HEK293 (cell line): ENCODE measurements at regions not wholly inside any gene's neighbourhood (a gene's known extent, or its start where the extent isn't known, plus 50 kb on each side); places are given as distances from the start of the nearest gene placed in this dataset.

ENCODE experiments used
- CTCF ChIA-PET: fragments of 350-600 bp; formaldehyde crosslinking; extraction: SDS; loops from one replicate; lab custom pipeline; 2021; ENCODE audit warnings: antibody characterized with exemption; lab: Yijun Ruan, JAX
- POLR2A ChIA-PET: fragments of 300-600 bp; formaldehyde crosslinking; extraction: SDS; loops from one replicate; lab custom pipeline; 2020; ENCODE audit warnings: antibody characterized with exemption, inconsistent platforms; lab: Yijun Ruan, JAX
- H3K27ac ChIP-seq: fragments of 200-500 bp; sonication (Bioruptor generic); 2 replicates; pipeline ENCODE4 v1.5.1; 2014; ENCODE audit warnings: low read depth, low read length, control low read depth, inconsistent platforms; ENCODE audit errors: extremely low read depth
- H3K36me3 ChIP-seq, 2 experiments: fragments of 200-500 bp in 1 of 2; sonication (Bioruptor generic) in 1 of 2; 1 replicate in 1 of 2; 2 replicates in 1 of 2; pipeline ENCODE4 v1.5.1; 2014 to 2017; ENCODE audit warnings: inconsistent platforms in 2 of 2, low read length in 2 of 2; ENCODE audit not compliant: control insufficient read depth in 2 of 2, insufficient read depth in 1 of 2
- H3K4me1 ChIP-seq: fragments of 200-500 bp; sonication (Bioruptor generic); 2 replicates; pipeline ENCODE4 v1.5.1; 2014; ENCODE audit warnings: mild to moderate bottlenecking, low read length, inconsistent platforms; ENCODE audit not compliant: control insufficient read depth, insufficient read depth
- H3K4me3 ChIP-seq: 2 replicates; pipeline ENCODE4 v1.5.1; 2011; ENCODE audit warnings: low read depth, mild to moderate bottlenecking, control low read depth, low read length, moderate library complexity
- H3K9me3 ChIP-seq: fragments of 200-500 bp; sonication (Bioruptor generic); 2 replicates; pipeline ENCODE4 v1.5.1; 2014; ENCODE audit warnings: low read depth, low read length, inconsistent platforms; ENCODE audit not compliant: control insufficient read depth, insufficient read depth
- HOXC10 ChIP-seq: sonication (generic); formaldehyde crosslinking; IDR thresholded peaks from 2 replicates; pipeline ENCODE4 v1.8.1; 2023; ENCODE audit warnings: mild to moderate bottlenecking, missing genetic modification reagents
- SCRT1 ChIP-seq: fragments of 450-650 bp; formaldehyde crosslinking; IDR thresholded peaks from 2 replicates; pipeline ENCODE4 v1.5.1; 2016; ENCODE audit warnings: missing biosample characterization, missing genetic modification characterization, borderline replicate concordance
- TCF7L2 ChIP-seq: IDR thresholded peaks from 2 replicates; pipeline ENCODE4 v1.6.1; 2011; ENCODE audit warnings: low read depth, mild to moderate bottlenecking, inconsistent platforms, low read length, moderate library complexity, borderline replicate concordance
- ZBTB11 ChIP-seq: fragments of 450-650 bp; formaldehyde crosslinking; conservative IDR thresholded peaks from 2 replicates; pipeline ENCODE4 v1.5.1; 2016; ENCODE audit warnings: low read depth, missing biosample characterization, missing genetic modification characterization
- ZBTB7A ChIP-seq: fragments of 450-650 bp; formaldehyde crosslinking; IDR thresholded peaks from 2 replicates; pipeline ENCODE4 v1.5.1; 2016; ENCODE audit warnings: low read depth, missing biosample characterization, missing genetic modification characterization
- ZNF138 ChIP-seq: fragments of 450-650 bp; formaldehyde crosslinking; IDR thresholded peaks from 2 replicates; pipeline ENCODE4 v1.5.1; 2016; ENCODE audit warnings: missing biosample characterization, missing genetic modification characterization, borderline replicate concordance
- ZNF157 ChIP-seq: fragments of 450-650 bp; formaldehyde crosslinking; IDR thresholded peaks from 2 replicates; pipeline ENCODE4 v1.5.1; 2016; ENCODE audit warnings: missing biosample characterization, missing genetic modification characterization
- ZNF202 ChIP-seq: fragments of 450-650 bp; formaldehyde crosslinking; IDR thresholded peaks from 2 replicates; pipeline ENCODE4 v1.5.1; 2016; ENCODE audit warnings: missing biosample characterization, missing genetic modification characterization, borderline replicate concordance
- ZNF324 ChIP-seq: fragments of 450-650 bp; formaldehyde crosslinking; IDR thresholded peaks from 2 replicates; pipeline ENCODE4 v1.5.1; 2016; ENCODE audit warnings: missing biosample characterization, missing genetic modification characterization
- ZNF362 ChIP-seq: fragments of 450-650 bp; formaldehyde crosslinking; IDR thresholded peaks from 2 replicates; pipeline ENCODE4 v1.5.1; 2016; ENCODE audit warnings: missing biosample characterization, missing genetic modification characterization
- ZNF433 ChIP-seq: fragments of 450-650 bp; formaldehyde crosslinking; IDR thresholded peaks from 2 replicates; pipeline ENCODE4 v1.5.1; 2016; ENCODE audit warnings: missing biosample characterization, missing genetic modification characterization, low read depth
- ZNF600 ChIP-seq: fragments of 450-650 bp; formaldehyde crosslinking; IDR thresholded peaks from 2 replicates; pipeline ENCODE4 v1.5.1; 2016; ENCODE audit warnings: missing biosample characterization, missing genetic modification characterization
- ZNF610 ChIP-seq: fragments of 450-650 bp; formaldehyde crosslinking; IDR thresholded peaks from 2 replicates; pipeline ENCODE4 v1.5.1; 2016; ENCODE audit warnings: missing biosample characterization, missing genetic modification characterization, borderline replicate concordance
- ZNF76 ChIP-seq: fragments of 450-650 bp; formaldehyde crosslinking; IDR thresholded peaks from 2 replicates; pipeline ENCODE4; 2016; ENCODE audit warnings: low read depth, missing biosample characterization, missing genetic modification characterization, borderline replicate concordance
- ZNF777 ChIP-seq: fragments of 450-650 bp; formaldehyde crosslinking; IDR thresholded peaks from 2 replicates; pipeline ENCODE4 v1.5.1; 2017; ENCODE audit warnings: missing biosample characterization, missing genetic modification characterization, borderline replicate concordance
- ZNF792 ChIP-seq: fragments of 450-650 bp; formaldehyde crosslinking; IDR thresholded peaks from 2 replicates; pipeline ENCODE4 v1.5.1; 2016; ENCODE audit warnings: missing biosample characterization, missing genetic modification characterization
- ZSCAN16 ChIP-seq: fragments of 450-650 bp; formaldehyde crosslinking; IDR thresholded peaks from 2 replicates; pipeline ENCODE4 v1.5.1; 2016; ENCODE audit warnings: missing biosample characterization, missing genetic modification characterization
- ZSCAN30 ChIP-seq: fragments of 450-650 bp; IDR thresholded peaks from 2 replicates; pipeline ENCODE4 v1.5.1; 2018; ENCODE audit warnings: missing biosample characterization, mild to moderate bottlenecking, missing genetic modification characterization, moderate library complexity
- ZXDB ChIP-seq: fragments of 450-650 bp; formaldehyde crosslinking; IDR thresholded peaks from 2 replicates; pipeline ENCODE4 v1.5.1; 2016; ENCODE audit warnings: missing biosample characterization, missing genetic modification characterization
- TF ChIP-seq, protein P1 (sequence below): fragments of 450-650 bp; formaldehyde crosslinking; IDR thresholded peaks from 2 replicates; pipeline ENCODE4 v1.5.1; 2017; ENCODE audit warnings: missing biosample characterization, missing genetic modification characterization
- TF ChIP-seq, protein P2 (sequence below): fragments of 450-650 bp; formaldehyde crosslinking; optimal IDR thresholded peaks from 2 replicates; pipeline ENCODE3; 2016; ENCODE audit warnings: missing biosample characterization, mild to moderate bottlenecking, missing genetic modification characterization

GRCh38 chr12:13538136-13538535 lies 341.6 kb downstream of the EMP1 start:
- Histone ChIP-seq H3K27ac (no peak overlapping the region), H3K4me1 (no peaks in the 10 kb centered on the region), H3K4me3 (no peak overlapping the region), H3K9me3 (no peaks in the 10 kb centered on the region), H3K36me3 (no peaks in the 10 kb centered on the region)
- no peak for TF ChIP-seq ZBTB11 (tag by site-specific recombination)
- no peak for TF ChIP-seq ZNF202 (tag by site-specific recombination)
- TF ChIP-seq ZNF600 (tag by site-specific recombination): no peak
- no peak for TF ChIP-seq ZNF324 (tag by site-specific recombination)
- POLR2A ChIA-PET: no interaction called here
- CTCF ChIA-PET: interaction anchor here (1.1 kb wide), 2 partner anchors 176 to 282 kb away, joined by 4 read pairs; no protein-coding TSS in a partner anchor

DNA sequence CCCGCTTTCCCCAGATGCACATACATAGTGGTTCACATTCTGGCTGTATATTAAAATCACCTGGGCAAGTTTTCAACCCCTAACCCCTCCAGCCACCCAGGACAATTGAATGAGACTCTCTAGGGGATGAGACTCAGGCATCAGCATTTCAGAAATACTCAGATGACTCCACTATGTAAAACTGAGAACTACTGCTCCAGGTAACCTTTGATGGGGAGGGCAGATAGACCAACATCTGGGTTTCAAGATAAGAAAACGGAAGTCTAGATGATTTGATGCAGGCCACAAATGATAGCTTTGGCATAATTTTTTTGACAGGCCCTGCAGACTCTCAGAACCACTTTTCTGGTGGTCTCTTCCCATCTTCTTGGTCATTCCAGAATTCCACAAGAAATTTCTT lies 341.1 kb downstream of the EMP1 start:
- Histone ChIP-seq H3K27ac (no peak overlapping the region), H3K36me3 (no peaks in the 10 kb centered on the region), H3K4me3 (no peak overlapping the region), H3K9me3 (no peaks in the 10 kb centered on the region)
- POLR2A ChIA-PET: no interaction called here
- TF ChIP-seq ZSCAN30 (tag by site-specific recombination) (no peak), ZNF157 (no peak), ZSCAN16 (tag by site-specific recombination) (no peak), ZBTB7A (tag by site-specific recombination) (no peak), ZBTB11 (tag by site-specific recombination) (no peak), SCRT1 (tag by site-specific recombination) (no peak), ZNF433 (tag by site-specific recombination) (no peak), ZNF792 (tag by site-specific recombination) (no peak), ZNF610 (tag by site-specific recombination) (no peak), TCF7L2 (no peak), ZNF362 (tag by site-specific recombination) (no peak), ZNF777 (tag by site-specific recombination) (no peak), ZXDB (tag by site-specific recombination) (no peak), ZNF138 (tag by site-specific recombination) (no peak), HOXC10 (CRISPR knock-in tag) (no peak), ZNF76 (tag by site-specific recombination) (no peak)
- TF ChIP-seq, protein P1, sequence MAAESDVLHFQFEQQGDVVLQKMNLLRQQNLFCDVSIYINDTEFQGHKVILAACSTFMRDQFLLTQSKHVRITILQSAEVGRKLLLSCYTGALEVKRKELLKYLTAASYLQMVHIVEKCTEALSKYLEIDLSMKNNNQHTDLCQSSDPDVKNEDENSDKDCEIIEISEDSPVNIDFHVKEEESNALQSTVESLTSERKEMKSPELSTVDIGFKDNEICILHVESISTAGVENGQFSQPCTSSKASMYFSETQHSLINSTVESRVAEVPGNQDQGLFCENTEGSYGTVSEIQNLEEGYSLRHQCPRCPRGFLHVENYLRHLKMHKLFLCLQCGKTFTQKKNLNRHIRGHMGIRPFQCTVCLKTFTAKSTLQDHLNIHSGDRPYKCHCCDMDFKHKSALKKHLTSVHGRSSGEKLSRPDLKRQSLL (tag by site-specific recombination): no peak
- TF ChIP-seq, protein P2, sequence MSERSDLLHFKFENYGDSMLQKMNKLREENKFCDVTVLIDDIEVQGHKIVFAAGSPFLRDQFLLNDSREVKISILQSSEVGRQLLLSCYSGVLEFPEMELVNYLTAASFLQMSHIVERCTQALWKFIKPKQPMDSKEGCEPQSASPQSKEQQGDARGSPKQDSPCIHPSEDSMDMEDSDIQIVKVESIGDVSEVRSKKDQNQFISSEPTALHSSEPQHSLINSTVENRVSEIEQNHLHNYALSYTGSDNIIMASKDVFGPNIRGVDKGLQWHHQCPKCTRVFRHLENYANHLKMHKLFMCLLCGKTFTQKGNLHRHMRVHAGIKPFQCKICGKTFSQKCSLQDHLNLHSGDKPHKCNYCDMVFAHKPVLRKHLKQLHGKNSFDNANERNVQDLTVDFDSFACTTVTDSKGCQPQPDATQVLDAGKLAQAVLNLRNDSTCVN (tag by site-specific recombination): no peak
- TF ChIP-seq, all 188 proteins: peak for 0
- CTCF ChIA-PET: interaction anchor here (0.6 to 1.1 kb wide), 5 partner anchors 13 to 282 kb away, joined by 3 to 4 read pairs (median 3); no protein-coding TSS in a partner anchor
- no peaks in the 10 kb centered on the region for H3K4me1 ChIP-seq
